Limb (tissue), 2 donors: ENCODE measurements at regions not wholly inside any gene's neighbourhood (a gene's known extent, or its start where the extent isn't known, plus 50 kb on each side); places are given as distances from the start of the nearest gene placed in this dataset.
A peak's percentile ranks its signal among the peaks of the same experiment; 100 is the strongest.

Experiments
- DNase-seq, 2 donors: peaks; one replicate each; pipeline ENCODE4 v3.0.0-alpha.2; 2016; ENCODE audit errors: extremely low spot score in 2 of 2

DNA sequence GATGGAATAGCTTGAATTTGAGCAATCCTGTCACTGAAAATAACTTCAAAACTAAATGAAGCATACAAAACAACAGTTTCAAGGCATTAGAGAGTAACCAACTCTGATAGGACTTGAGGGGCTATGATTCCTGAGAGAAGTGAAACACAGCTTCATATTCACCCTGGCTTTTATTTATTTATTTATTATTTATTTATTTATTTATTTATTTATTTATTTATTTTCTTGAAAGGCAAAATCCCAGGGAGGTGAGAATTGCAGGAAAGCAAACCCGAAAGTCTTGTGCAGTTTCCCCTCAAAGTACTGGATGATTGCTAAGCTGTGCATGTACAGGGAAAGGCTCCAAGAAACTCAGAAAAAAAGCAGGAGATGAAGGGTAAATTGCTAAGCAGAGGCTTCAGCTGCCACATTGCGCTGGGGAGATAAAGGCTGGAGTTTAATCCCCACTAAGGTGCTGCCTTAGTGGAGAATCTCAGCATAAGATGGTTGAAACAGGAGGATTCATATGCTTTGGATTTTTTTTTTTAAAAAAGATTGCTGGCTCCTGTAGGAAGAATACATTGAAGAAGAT lies 72.9 kb upstream of the COL24A1 start:
- no peak for DNase-seq

DNA sequence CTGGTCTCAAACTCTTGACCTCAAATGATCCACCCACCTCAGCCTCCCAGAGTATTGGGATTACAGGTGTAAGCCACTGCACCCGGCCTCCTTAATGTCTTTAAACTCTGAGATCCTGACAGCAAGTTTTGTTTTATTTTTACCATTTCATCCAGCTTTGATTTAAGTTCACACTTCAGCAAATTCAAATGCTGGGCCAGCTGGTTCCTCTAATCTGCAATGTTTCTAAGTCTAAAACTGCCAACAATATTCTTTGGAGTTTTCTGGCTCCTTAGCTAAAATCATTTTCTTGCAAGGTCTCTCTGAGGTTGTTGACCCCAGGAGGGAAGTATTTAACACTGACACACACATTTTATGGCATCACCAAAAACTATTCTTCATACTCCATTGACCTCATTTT lies 72.0 kb upstream of the COL24A1 start:
- DNase-seq: no peak

DNA sequence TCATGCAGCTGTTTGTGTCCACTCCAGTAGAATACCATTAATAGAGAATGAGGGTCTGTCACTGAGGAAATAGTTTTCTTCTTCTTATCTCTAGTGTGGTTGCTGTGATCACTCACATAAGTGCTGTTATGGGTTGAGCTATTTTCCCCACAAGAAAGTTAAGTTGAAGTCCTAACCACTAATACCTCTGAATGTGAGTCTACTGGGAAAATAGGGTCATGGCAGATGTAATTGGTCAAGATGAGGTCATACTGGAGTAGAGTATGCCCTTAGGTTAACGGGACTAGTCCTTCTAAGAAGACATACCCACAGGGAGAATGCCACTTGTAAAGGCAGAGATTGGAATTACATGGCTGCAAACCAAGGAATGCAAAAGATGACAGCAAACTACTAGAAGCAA lies 70.5 kb upstream of the COL24A1 start:
- DNase-seq: no peak

DNA sequence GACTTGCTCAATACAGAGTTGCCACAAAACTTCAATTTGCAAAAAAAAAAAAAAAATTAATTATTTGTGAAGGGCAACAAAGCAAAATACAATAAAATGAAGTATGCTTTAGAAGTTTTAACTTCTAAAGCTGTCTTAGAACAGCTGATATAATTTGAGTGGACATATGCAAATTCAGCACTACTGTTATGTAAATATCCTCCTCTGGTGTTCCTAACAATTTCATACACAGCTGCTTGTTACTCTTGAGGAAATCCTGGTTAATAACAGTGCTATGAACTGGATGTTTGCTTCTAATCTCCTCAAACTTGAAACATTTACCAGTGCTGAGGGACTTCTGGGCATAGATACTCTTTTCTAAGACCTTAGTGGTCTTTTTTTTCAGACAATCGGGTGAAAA lies 69.6 kb upstream of the COL24A1 start:
- no peak for DNase-seq

DNA sequence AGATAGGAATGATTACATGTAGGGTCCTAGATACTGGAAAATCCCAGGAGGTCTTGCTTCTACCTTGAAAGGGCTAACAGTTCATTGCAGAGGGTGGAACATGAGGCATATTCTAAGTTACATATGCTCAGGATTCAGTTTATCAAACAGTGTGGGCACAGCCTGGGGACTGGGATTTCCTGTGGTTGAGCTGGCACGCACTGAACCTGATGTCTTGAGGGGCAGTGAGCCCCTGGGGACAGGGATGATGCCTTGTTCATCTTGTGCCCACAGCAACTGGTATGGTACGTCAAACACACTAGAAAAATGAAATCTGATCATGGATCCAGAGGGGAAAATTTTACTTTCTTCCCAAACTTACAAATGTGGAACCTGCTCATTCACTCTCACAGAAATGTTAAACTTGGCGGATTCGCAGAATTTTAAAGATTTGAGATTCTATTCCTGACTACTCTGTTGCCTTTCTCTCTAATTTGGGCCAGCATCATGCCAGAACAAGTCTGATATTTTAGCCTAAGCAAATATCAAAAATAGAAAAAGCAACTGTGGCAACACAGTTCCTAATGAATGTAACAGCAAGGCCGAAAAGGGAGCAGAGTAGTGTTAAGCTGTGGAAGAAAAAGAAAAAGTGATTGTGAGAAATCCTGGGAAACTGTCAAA lies 68.2 kb upstream of the COL24A1 start:
- no peak for DNase-seq

DNA sequence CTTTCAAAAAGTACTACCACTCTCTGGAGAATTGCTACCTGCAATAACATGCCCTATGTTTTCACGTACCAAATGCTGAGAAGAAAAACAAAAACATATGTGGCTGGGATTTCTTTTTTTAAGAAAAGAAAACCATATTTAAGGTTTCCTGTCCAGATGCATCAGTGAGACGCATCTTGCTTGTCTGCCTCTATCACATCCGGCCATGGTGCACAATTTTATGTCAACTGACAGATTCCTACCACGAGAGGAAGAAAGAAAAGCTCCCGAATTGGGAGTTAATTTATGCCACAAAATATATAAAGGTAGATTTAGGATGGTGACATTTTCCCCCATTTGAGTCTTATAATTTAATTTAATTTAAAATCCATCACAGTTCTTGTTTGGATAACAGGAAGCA lies 62.3 kb upstream of the COL24A1 start:
- DNase-seq: no peak

DNA sequence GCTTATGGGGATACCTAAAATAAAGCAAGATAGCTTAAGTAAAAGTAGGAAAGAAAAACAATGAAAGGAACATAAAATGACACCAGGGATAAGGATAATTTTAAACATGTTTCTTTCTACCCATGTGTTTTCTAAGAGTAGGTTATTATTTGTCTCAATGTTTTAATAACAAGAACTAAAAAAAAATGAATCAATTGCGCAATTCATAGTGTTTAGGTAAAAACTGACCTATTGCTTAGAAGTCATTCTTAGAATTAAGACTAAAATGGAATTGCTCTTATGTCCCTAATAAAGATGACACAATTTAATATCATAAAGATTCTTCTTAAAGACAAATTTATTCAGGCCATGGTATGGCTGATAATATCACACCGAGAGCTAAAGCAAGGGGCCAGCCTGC lies 58.0 kb upstream of the COL24A1 start:
- DNase-seq: no peak

DNA sequence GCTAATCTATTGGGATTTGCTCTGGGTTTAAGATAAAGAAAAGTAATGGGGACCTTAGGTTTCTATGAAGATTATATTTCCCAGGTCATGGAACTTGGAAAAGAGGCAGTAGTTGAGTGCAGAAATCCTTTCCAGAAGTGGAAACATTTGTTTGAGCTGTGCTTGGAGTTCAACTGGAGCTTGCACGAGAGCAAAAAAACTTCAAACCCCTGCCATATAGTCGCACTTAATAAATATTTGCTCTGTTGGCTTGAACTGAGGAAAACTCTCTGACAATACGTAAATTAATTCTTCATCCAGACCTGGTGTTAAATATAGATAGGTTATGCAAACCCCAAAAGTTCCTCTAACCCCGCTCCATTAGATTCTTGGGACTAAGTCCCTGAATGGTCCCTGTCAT lies 52.8 kb upstream of the COL24A1 start:
- DNase-seq: no peak

DNA sequence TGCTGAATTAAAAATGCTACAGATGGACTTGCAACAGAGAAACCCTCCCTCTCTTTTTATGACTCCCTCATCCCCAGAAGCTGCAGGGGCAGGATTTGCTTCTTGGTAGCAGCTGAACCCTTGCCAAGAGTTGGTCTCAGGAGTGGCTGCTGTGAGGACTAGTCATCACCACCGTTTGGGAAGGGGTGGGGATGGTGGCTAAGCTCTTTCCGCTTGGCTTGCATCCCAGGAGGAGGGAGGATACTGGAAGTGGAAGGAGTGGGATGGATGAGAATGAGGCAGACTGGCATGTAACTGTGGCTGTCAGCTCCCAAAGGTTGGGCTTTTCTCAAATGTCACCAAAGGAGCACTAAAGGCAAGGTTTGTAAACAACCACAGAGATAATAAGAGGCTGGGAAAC lies 50.8 kb upstream of the COL24A1 start:
- DNase-seq: peak; percentile 55 to 63
